ENCODE measurements at regions not wholly inside any gene's neighbourhood (a gene's known extent, or its start where the extent isn't known, plus 50 kb on each side); places are given as distances from the start of the nearest gene placed in this dataset.
"Not testable (repeated sequence)": the region's sequence is repeated elsewhere in the genome, so short reads cannot be mapped to it uniquely, and the experiment has no call there.

DNA sequence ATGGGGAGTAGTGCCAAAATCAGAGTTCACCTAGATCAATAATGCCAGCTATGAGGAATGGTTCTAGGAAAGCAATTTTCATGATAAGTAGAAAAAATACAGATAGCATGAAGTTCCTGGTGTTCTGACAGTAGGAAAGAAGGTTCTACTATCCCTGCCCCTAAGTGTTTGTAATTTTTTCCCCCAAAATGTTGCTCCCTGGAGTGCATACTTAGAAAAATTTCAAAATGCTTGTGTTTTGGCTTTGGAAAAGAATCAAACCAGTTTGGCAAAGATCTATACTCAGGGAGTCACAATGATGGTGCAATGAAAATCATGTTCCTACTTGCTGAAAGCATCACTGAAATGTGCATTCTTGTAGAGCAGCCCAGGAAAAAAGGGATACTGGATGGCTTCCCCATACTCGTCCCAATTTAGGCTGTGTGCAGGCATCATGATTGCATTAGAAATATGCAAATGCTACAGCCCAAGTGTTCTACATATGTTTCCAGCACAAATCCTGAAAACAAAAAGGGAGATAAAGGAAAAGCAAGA lies 74.7 kb downstream of the LPAR4 start:
- TF ChIP-seq POU2F2 (IDR thresholded peaks at IDR 0.05; ENCODE audit: low read depth, low read length) (no peak), SPI1 (IDR thresholded peaks at IDR 0.05; ENCODE audit: low read depth, low read length) (no peak)
- FAIRE-seq (no peak), DNase-seq (ENCODE audit: insufficient read length, low spot score) (no peak)

GRCh38 chrX:78831523-78831922 lies 84.0 kb downstream of the LPAR4 start:
- TF ChIP-seq POLR2A (IDR thresholded peaks at IDR 0.05; ENCODE audit: low read depth, low read length), result no peak
- peak; percentile 28 for FAIRE-seq
- DNase-seq (ENCODE audit: insufficient read length, low spot score), result no peak

DNA sequence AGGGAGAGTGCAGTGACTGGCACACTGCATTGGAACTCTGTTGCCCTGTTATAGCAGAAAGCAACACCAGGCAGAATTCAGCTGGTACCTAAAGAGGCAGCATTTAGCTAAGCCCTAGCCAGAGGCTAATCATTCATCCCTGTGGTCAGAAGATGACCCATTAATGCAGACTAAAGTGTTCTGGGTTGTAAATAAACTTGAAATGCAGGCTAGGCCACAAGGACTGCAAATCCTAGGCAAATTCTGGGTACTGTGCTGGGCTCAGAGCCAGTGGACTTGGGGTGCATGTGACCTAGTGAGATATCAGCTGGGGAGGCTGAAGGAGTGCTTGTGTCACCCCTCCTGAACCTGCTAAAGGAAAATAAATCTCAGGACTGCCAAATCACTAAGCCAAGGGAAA lies 91.2 kb downstream of the LPAR4 start:
- TF ChIP-seq PAX5 (IDR thresholded peaks at IDR 0.05; ENCODE audit: insufficient read depth, low read length, severe bottlenecking), result no peak
- TF ChIP-seq POLR2AphosphoS5 (IDR thresholded peaks at IDR 0.05; ENCODE audit: low read depth, low read length), result no peak
- TF ChIP-seq SPI1 (IDR thresholded peaks at IDR 0.05; ENCODE audit: low read depth, low read length), result no peak
- no peak for TF ChIP-seq POLR2A (IDR thresholded peaks at IDR 0.05; ENCODE audit: low read depth, low read length)
- TF ChIP-seq TAF1 (IDR thresholded peaks at IDR 0.05; ENCODE audit: low read depth, low read length), result no peak
- TF ChIP-seq POU2F2 (IDR thresholded peaks at IDR 0.05; ENCODE audit: low read depth, low read length), result no peak
- FAIRE-seq (no peak), DNase-seq (ENCODE audit: insufficient read length, low spot score) (no peak)

GRCh38 chrX:78839711-78840110 lies 92.2 kb downstream of the LPAR4 start:
- FAIRE-seq, result no peak
- TF ChIP-seq TAF1 (IDR thresholded peaks at IDR 0.05; ENCODE audit: low read depth, low read length), result no peak
- no peak for TF ChIP-seq PAX5 (IDR thresholded peaks at IDR 0.05; ENCODE audit: insufficient read depth, low read length, severe bottlenecking)
- no peak for TF ChIP-seq SPI1 (IDR thresholded peaks at IDR 0.05; ENCODE audit: low read depth, low read length)
- no peak for TF ChIP-seq POLR2A (IDR thresholded peaks at IDR 0.05; ENCODE audit: low read depth, low read length)
- no peak for TF ChIP-seq POU2F2 (IDR thresholded peaks at IDR 0.05; ENCODE audit: low read depth, low read length)
- TF ChIP-seq POLR2AphosphoS5 (IDR thresholded peaks at IDR 0.05; ENCODE audit: low read depth, low read length), result no peak

DNA sequence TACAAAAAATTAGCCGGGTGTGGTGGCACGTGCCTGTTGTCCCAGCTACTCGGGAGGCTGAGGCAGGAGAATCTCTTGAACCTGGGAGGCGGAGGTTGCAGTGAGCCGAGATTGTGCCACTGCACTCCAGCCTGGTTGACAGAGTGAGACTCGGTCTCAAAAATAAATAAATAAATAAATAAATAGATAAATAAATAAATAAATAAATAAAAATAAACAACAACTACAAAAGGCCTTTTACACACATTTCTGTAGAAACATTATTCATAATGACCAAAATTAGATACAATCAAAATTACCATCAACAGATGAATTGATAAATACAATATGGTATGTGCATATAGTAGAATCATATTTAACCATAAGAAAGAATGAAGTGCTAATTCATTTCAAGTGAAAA lies 96.7 kb downstream of the LPAR4 start:
- FAIRE-seq, result not testable (repeated sequence)

More at GRCh38 chrX:78839711-78840110, 92.2 kb downstream of the LPAR4 start:
- DNase-seq (ENCODE audit: insufficient read length, low spot score), result no peak

GRCh38 chrX:78881248-78881647 lies 63.9 kb upstream of the P2RY10 start:
- DNase-seq (ENCODE audit: insufficient read length, low spot score); FAIRE-seq: not testable (repeated sequence)

More for the DNA sequence above, 96.7 kb downstream of the LPAR4 start:
- DNase-seq (ENCODE audit: insufficient read length, low spot score), result not testable (repeated sequence)

- FAIRE-seq (no peak), DNase-seq (ENCODE audit: insufficient read length, low spot score) (no peak)
- TF ChIP-seq SPI1 (IDR thresholded peaks at IDR 0.05; ENCODE audit: low read depth, low read length) (no peak), PAX5 (IDR thresholded peaks at IDR 0.05; ENCODE audit: insufficient read depth, low read length, severe bottlenecking) (no peak), POU2F2 (IDR thresholded peaks at IDR 0.05; ENCODE audit: low read depth, low read length) (no peak), POLR2AphosphoS5 (IDR thresholded peaks at IDR 0.05; ENCODE audit: low read depth, low read length) (no peak), TAF1 (IDR thresholded peaks at IDR 0.05; ENCODE audit: low read depth, low read length) (no peak), POLR2A (IDR thresholded peaks at IDR 0.05; ENCODE audit: low read depth, low read length) (no peak)
These were observed 58.6 kb upstream of the P2RY10 start for GRCh38 chrX:78886550-78886949.
